Ishikawa (cell line): ENCODE measurements at regions not wholly inside any gene's neighbourhood (a gene's known extent, or its start where the extent isn't known, plus 50 kb on each side); places are given as distances from the start of the nearest gene placed in this dataset.

Source experiments
- CEBPB ChIP-seq: IDR thresholded peaks from 2 replicates; pipeline ENCODE4 v1.6.1; 2012
- CREB1 ChIP-seq: IDR thresholded peaks from 2 replicates; pipeline ENCODE4 v1.6.1; 2012; ENCODE audit warnings: low read depth
- EGR1 ChIP-seq: IDR thresholded peaks from 2 replicates; pipeline ENCODE4 v1.6.1; 2012
- EP300 ChIP-seq: IDR thresholded peaks from 2 replicates; pipeline ENCODE4 v1.6.1; 2012; ENCODE audit warnings: borderline replicate concordance
- MAX ChIP-seq: IDR thresholded peaks from 2 replicates; pipeline ENCODE4 v1.6.1; 2012
- RAD21 ChIP-seq: IDR thresholded peaks from 2 replicates; pipeline ENCODE4 v1.6.1; 2012; ENCODE audit warnings: low read depth
- REST ChIP-seq: IDR thresholded peaks from 2 replicates; pipeline ENCODE4 v1.6.1; 2012; ENCODE audit warnings: low read depth, mild to moderate bottlenecking
- TAF1 ChIP-seq: IDR thresholded peaks from 2 replicates; pipeline ENCODE4 v1.6.1; 2012; ENCODE audit warnings: low read depth, mild to moderate bottlenecking
- TCF12 ChIP-seq: IDR thresholded peaks from 2 replicates; pipeline ENCODE4 v1.6.1; 2012; ENCODE audit warnings: low read depth
- TEAD4 ChIP-seq: IDR thresholded peaks from 2 replicates; pipeline ENCODE4 v1.6.1; 2012
- USF1 ChIP-seq: IDR thresholded peaks from 2 replicates; pipeline ENCODE4 v1.6.1; 2012
- YY1 ChIP-seq: IDR thresholded peaks from 2 replicates; pipeline ENCODE4 v1.6.1; 2012; ENCODE audit warnings: low read depth
- ZBTB7A ChIP-seq: IDR thresholded peaks from 2 replicates; pipeline ENCODE4 v1.6.1; 2012; ENCODE audit warnings: low read depth

GRCh38 chr9:129393064-129393463, 215.0 kb upstream of the IER5L start:
- TF ChIP-seq ZBTB7A (no peak), RAD21 (no peak), REST (no peak), YY1 (no peak), TAF1 (no peak), TEAD4 (no peak), EP300 (no peak), CREB1 (no peak), EGR1 (no peak), USF1 (no peak), MAX (no peak), CEBPB (no peak), TCF12 (no peak)
